NCI-H1417 (cell line): ENCODE measurements at regions not wholly inside any gene's neighbourhood (a gene's known extent, or its start where the extent isn't known, plus 50 kb on each side); places are given as distances from the start of the nearest gene placed in this dataset.
A peak's percentile ranks its signal among the peaks of the same experiment; 100 is the strongest.

ENCODE experiments used
- DNase-seq, 3 experiments: peaks; one replicate each; lab custom pipeline; 2025; lab: John Stamatoyannopoulos, UW

DNA sequence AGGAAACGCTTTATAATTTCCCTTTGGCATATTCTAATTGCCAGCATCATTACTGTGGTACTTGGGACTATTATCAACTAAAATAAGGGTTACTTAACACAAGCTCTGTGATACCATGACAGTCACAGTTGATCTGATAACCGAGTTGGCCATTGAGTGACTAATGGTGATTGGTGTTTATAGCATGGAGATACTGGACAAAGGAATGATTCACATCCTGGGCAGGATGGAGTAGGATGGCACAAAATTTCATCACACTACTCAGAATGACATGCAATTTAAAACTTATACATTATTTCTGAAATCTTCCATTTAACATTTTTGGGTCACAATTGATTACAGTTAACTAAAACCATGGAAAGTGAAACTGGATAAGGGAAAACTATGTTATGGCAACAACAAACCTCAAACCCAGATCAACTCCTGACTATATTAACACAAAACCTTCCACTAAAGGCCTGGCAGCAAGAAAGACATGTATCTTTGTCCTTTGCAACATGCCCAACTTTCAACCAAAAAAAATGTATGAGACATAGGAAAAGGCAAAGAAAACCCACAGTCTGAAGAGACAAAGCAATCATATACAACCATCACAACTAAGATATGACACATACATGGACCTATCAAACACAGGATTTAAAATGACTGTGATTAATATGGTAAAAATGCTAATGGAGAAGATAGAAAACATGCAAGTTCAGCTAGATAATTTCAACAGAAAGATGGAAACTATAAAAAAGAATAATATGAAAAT, 208.5 kb upstream of the NRP1 start:
- no peak for DNase-seq

DNA sequence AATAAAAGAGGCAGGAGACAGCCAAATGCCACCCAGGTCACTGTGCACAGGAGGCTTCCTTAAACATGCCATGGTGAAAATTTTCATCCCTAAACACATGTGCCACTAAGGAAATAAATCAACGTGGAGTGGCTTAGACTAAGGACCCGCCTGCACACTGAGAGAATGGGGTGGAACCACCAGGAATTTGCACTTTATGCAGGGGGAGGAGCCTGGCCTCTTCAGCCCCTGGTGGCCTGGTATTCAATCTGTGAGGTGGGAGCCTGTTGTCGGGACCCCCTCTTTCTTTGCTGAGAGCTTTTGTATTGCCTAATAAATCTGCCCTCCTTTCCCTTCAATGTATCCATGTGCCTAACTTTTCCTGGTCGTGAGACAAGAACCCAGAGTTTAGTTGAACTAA, 204.6 kb upstream of the NRP1 start:
- DNase-seq = no peak

DNA sequence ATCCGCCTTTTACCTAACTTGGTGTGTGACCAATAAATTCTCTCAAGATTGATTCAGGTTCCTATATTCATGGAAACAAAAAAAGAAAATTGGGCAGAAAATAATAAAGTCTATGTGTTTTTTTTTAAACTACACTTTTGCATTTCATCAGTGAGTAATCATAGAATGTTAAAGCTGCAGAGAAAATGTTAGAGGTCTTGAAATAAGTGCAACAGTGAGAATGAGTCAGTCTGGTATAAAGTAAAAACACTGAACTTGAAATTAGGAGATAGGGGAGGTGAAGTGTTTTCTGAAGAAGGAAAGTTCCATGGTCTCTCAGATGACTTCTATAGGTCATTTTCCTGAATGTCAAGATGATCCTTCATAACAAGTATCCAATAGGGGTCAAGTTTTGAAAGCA, 202.6 kb upstream of the NRP1 start:
- DNase-seq = no peak

DNA sequence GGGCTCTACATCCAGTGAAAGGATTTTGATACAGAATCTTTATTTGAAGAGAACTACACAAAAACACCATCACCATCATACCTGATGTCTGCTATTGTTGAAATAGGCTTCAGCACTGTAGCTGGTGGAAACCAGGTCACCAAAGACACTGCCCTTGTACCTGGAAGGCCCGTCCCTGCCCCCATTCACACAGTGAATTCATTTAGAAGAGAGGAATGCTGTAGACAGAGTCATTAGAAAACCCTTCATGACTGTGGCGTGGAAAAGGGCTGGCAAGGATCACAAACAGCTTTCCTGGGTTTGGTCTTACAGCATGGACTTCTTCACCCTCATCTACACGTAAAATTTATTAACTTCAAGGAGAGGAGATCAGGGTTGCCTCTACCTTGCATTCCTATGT, 202.0 kb upstream of the NRP1 start:
- no peak for DNase-seq

DNA sequence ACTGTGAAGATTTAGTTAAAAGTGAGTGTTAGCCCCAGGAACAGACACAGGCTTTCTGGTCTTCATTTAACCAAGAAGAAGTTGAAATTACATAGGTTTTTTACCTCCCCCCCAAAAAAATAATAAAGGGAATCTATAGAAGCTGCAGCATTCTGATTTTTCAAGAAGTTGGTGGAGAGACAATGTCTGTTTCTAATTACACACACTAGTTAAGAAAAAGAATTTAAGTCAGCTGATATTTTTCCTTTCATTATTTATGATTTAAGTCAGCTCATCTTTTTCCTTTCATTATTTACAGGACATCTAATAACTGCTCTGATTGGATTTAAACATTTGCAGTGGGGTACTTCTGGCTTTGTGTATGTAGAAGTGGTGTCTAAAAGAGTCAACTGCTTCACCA, 201.4 kb upstream of the NRP1 start:
- DNase-seq = no peak

DNA sequence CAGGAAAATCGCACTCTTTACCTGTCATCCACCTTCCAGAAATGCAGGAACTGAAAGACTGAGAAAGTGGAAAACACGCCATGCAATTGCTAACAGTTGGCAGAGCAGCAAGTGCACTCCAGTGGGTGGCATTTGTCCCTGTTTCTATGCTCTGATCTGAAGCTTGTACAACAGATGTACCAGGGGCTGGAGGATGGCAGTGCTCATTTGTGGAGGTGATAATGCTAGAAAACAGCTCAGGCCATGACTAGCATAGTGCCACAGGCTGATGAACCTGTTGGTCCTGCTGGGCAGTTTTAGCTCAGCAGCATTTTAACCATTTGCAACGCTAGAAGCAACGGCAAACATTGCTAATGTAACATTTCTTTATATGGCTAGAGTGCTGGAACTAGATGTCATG, 199.9 kb upstream of the NRP1 start:
- DNase-seq = no peak

DNA sequence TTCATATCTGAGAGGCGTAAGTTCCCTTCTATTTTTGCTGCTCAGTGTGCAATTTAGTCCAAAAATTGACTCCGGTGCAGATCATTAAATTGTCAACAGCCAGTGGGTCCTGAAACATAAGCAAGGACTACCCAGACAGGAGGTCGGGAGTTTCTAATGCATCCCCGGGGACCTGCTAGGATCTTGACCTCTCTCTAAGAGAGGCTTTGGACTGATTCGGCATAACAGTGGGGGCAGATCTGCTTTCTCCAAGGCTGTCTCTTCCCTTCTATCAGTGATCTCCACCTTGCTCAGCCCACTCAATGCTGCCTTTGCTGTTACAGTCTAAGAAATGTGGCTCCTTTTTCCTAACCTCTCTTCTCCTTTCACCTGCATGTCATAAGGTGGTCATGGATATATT, 199.1 kb upstream of the NRP1 start:
- no peak for DNase-seq

DNA sequence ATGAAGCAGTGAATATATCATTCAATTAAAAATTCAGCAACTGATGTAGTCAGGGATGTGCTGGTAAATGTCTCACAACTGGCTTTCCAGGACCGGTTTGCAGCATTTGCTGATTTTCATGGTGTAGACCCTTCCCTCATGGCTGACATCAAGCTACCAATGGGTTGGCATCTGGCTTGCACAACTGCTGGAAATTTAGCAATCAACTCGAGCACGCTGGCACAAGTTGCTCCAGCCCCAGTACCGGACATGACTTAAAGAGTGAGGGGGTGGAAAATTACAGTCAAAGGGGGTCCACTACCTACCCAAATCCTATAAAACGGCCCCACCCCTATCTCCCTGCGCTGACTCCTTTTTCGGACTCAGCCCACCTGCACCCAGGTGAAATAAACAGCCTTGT, 198.4 kb upstream of the NRP1 start:
- DNase-seq = no peak

DNA sequence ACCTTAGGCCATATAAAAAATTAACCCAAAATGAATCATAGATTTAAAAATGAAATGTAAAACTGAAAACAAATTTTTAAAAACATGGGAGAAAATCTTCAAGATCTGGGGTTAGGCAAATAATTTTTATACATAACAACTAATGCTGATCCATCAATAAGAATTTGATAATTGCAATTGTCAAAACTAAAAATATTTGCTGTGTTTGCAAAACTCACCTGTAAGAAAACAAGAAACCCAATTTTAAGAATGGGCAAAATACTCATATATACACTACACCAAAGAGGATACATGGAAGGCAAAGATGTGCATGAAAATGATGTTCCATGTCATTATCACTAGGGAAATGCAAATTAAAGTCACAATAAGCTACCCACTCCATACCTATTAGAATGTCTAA, 194.8 kb upstream of the NRP1 start:
- DNase-seq = no peak

DNA sequence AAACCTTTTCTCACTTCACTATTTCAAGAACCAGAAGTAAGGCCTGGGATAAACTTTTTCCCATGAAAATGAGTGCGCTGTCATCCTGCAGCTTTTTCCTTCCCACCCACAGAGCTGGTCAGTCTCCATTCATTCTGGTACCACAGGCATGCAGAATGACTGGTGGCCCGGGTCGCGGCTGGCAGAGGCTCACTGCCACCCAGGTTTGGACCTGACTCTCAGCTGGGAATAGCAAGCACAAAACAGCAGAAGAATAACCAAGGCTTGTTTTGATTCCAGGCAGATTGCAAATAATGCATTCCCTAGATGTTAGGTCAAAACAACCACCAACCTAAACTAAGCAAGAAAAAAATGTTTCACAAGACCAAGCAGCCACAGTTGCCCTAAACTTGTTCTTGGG, 190.5 kb upstream of the NRP1 start:
- DNase-seq = no peak

DNA sequence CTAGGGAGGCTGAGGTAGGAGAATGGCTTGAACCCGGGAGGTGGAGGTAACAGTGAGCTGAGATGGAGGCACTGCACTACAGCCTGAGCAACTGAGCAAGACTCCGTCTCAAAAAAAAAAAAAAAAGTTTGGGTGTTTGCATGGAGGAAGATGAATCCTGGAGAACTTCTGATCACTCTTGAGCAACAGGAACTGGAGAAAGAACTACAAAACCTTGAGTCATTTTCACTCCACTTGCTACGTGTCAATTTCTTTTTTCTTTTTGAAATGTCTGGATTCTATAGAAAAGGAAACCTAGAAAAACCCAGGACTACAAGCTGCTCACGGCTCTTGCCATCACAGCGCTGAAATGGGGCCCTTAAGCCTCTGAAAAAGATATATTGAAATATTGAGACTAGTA, 189.6 kb upstream of the NRP1 start:
- no peak for DNase-seq

DNA sequence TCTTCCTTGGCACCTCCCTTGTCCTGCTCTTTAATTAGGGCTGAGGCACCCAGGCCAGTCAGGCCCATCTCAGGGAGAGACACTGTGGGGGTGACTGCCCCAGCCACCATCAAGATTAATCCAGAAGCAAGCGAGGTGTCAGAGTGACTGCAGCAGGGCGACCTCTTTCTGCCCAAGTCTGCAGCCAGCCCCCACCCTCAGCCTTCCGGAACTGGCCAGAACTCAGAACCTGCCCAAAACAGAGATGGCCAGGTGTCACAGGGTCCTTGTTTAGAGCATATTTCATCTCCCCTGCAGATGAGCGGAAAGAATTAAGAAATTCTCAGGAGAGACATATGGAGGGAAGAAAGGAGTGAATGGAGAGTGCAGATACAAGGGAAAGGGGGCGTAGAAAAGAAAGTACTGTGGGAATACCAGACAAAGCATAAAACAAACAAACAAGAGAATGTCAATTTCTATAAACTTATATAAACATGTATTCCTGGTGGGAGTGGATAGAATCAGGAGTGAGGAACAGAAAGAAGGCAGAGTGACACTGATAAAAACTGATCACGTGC, 188.8 kb upstream of the NRP1 start:
- DNase-seq = no peak

DNA sequence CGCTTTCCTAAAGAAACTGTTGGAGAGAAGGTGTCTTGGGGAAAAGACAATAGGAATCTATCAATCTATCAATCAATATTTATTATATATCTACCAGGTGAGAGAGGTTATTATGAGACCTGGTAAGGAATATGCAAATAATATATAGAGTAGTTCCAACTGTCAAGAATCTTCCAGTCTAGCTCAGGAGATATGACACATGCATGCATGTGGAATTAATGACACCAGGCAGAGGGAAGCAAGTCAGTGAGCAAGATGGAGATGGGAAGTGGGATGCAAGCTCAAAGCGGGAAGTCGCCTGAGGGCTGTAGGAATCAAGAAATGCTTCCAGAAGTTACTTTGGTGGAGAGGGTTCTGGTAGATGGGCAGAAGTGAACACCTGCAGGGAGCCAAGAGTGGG, 187.4 kb upstream of the NRP1 start:
- DNase-seq = no peak

DNA sequence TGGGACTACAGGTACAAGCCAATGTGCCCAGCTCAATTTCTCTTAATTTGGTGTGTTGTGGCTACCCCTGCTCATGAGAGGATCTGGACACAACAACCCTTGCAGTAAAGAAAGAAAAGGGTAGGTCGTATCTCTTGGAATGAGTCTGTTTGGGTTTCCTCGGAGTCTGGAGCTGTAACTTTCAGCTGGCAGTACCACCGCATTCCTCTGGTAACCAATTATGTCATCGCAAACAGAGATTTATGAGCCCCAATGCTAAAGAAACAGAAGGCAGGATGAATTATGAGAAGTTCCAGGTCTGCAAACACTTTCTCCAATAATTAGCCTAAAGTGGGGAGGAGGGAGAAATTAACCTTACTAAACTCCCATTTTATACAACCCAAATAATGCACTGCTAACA, 186.6 kb upstream of the NRP1 start:
- DNase-seq = peak in 1 of 3 experiments; percentile 33

DNA sequence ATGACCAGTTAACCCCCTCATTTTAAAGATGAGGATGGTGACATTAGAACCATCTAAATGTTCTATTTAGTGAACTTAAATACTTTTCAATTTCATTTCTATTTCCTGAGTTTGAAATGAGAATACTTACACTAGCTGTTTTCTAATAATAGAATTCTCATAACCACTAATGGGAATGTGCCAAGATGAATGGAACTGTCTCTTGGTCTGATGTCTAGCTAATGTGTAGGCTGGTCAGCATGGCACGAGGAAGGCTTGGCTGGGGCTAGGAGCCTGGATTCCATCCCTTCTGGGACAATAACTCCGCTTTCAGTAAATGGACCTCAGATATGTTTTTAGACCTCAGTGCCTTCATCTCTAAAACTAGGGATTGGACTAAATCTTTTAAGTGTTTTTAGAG, 185.8 kb upstream of the NRP1 start:
- DNase-seq = no peak

DNA sequence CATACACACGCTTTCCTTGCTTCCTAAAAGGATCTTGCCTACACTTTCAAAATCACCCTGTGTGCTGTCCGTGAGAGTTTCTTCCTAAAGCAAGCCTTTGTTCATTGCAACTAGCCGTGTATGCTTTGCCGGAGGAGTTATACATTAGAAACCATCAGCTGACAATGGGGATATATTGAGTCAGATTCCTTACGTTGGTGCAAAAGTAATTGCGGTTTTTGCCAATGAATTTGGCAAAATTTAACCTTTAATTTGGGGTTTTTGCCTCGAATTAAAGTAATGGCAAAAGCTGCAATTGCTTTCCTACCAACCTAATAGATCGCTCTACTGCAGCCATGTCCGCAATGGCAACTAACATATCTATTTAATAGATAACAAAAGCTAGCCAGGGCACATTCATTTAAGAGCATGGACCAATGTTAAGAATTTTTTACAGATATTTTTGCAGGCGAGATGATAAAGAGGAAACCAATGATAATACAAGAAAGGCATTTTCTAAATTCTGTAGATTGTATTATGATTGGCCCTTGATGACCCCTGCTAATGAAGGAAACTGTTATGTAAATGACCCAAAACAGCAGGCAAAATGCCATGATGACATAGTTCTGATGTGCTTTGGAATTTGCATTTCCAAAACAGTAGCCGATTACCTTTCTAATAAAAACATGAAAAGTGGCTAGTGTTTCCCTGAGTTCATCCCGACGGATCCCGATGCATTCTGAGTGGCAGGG, 184.8 kb upstream of the NRP1 start:
- DNase-seq = no peak

DNA sequence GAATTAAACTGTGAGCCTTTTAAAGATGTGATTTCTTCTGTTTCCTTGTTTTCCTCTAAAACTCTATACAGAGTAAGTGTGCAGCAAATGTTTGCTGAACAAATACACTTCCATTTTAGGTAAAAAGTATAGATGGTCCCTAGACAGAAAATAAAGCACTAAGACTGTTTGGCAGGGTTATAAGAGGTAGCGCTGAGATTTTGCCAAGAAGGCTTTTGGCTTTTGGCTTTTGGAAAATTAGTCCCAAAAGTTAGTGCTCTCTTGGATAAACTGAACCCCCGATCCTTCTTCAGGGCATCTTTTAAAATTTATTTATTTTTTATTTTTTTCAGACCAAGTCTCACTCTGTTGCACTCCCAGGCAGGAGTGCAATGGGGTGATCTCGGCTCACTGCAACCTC, 175.7 kb upstream of the NRP1 start:
- DNase-seq = no peak

DNA sequence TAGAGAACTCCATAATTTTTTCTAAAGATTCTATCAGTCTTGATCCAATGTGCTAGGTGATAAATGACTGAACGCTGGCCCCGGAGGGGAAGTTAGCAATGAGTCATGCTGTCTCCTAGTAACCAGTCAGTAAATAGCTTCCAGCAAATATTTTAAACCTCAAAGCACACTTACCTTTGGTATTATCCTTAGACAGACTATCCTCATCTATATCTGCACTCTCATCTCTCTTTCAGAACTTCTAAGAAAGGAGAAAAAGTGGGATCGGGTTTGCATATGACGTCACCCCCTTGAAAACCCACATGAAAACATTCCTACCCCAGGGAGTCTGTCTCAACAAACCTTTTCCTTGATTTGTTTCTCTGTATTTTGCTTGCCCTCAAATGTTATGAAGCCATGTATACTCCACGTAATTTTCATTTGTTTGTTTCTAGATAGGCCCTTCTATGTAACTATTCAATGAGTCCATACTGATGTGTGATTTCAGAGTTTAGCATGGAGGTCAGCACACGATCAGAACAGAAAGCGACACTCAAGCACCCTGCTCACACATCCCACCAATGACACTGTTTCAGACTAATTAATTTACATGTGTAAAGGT, 174.9 kb upstream of the NRP1 start:
- DNase-seq = peak; percentile 19 to 86 (median 58)

DNA sequence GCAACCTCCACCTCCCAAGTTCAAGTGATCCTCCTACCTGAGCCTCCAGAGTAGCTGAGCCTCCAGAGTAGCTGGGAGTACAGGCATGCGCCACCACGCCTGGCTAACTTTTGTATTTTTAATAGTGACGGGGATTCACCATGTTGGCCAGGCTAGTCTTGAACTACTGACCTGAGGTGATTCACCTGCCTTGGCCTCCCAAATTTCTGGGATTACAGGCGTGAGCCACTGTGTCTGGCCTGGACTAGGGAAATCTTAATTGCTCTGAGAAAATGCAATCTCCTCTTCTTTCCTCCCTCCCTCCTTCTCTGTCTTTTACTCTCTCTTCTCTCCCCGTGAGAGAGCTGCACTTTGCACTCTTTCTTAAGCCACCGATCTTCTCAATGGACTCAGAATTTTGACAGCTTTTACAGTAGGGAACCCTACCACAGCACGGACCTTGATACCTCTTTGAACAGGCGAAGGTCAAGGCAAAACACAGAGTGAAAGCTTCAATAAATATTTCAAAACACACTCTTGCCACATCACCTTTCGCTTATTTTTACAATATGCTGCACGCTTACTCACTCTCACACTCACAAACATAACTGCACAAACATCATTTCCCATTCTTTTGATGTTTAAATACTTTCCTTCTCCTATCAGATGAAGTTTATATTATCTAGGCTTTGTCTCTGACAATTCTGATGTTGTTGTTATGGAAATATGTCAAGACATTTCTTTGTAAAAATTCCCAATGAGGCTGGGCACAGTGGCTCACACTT, 173.4 kb upstream of the NRP1 start:
- no peak for DNase-seq

DNA sequence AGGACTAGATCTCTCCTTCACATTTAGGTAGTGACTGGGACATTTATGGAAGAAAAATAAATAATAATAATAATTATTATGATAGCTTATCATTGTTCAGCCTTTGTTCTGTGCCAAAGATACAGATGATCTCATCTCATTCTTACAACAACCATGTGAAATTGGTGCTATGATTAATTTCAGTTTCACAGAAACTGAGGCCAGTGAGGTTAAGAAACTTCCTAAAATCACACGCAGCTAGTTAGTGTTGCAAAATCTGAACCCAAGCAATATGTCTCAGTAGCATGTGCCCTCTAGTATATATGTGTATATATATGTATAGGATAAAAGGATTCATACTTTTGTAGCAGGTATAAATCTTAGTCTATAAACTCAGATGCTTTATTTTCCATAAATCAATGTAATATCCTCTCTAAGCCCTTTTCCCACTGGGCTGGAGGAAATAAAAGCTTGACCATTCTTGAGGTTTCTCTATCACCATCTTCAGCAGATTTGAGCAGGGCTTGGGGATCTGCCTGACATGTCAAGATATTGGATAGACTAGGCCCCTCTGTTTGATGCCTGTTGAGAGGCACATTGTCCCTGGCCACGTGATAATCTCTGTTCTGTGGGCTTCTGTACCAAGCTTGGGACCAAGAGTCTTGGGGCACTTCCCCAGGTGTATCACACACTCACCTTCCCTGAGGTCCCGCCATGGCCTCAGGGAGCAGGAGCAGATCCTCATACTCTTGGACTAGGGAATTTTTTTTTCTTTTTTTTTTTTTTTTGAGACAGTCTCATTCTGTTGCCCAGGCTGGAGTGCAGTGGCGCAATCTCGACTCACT, 172.6 kb upstream of the NRP1 start:
- no peak for DNase-seq

DNA sequence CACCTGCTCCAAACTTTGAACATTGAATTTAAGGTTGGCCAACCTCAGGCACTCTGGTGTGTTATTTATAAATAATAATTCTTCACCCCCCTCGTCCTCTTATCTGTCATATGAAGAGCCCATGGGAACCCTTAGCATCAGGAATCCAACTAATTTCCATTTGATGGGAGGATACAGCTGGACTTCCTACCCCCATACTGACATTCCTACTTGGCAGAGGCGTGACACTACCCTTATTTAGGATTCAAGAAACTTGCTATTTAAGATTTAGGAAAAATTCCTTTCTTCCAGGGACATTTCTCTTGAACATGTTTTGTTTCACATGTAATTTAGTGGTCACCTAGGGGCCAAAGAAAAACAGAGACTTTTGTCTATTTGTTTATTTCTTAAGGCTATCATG, 171.9 kb upstream of the NRP1 start:
- DNase-seq = no peak

DNA sequence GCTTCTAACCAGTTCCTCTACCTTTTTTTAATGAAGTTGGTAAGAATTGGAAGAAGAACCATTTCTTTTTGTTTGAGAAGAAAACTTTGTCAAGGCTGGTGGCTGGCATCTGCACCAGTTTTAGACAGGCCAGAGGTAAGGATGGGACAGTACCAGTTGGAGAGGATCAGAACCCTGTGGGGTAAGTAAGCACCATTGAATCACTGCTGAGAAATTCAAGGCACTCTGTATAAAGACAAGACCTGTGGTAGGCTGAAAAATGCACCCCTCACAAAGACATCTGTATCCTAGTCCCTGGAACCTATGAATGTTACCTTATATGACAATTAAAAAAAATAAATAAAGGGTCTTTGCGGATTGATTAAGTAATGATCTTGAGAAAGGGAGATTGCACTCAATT, 166.7 kb upstream of the NRP1 start:
- DNase-seq = no peak
